HL-60 (cell line): ENCODE measurements at regions not wholly inside any gene's neighbourhood (a gene's known extent, or its start where the extent isn't known, plus 50 kb on each side); places are given as distances from the start of the nearest gene placed in this dataset.

Experiments used
- DNase-seq, 2 experiments: peaks; one replicate each; pipeline ENCODE4 v3.0.0-alpha.2; 2010 to 2020; ENCODE audit warnings: low read depth in 1 of 2, low spot score in 1 of 2
- H3K27ac ChIP-seq: fragments of 250-450 bp; sonication (Bioruptor Pico); replicated peaks from 2 replicates; pipeline ENCODE4 v1.5.1; 2020; ENCODE audit warnings: mild to moderate bottlenecking, moderate library complexity
- H3K27me3 ChIP-seq: fragments of 250-450 bp; sonication (Bioruptor Pico); 2 replicates; pipeline ENCODE4 v1.5.1; 2021; ENCODE audit warnings: mild to moderate bottlenecking, moderate library complexity; ENCODE audit not compliant: insufficient read depth, poor library complexity, severe bottlenecking
- H3K4me3 ChIP-seq: replicated peaks from 2 replicates; pipeline ENCODE4 v1.5.1; 2011; ENCODE audit warnings: mild to moderate bottlenecking, control low read depth, low read length; ENCODE audit not compliant: insufficient read depth
- GABPA ChIP-seq: IDR thresholded peaks from 2 replicates; pipeline ENCODE4 v1.6.1; 2012; ENCODE audit warnings: low read depth
- POLR2AphosphoS5 ChIP-seq: IDR thresholded peaks from 2 replicates; pipeline ENCODE4 v1.6.1; 2012; ENCODE audit warnings: low read depth
- REST ChIP-seq: IDR thresholded peaks from 2 replicates; pipeline ENCODE4 v1.6.1; 2012; ENCODE audit warnings: low read depth; ENCODE audit not compliant: insufficient replicate concordance
- SPI1 ChIP-seq: IDR thresholded peaks from 2 replicates; pipeline ENCODE4 v1.6.1; 2012; ENCODE audit warnings: low read depth, mild to moderate bottlenecking, borderline replicate concordance
- TF ChIP-seq, protein P1 (sequence below): IDR thresholded peaks from one replicate; pipeline ENCODE4 v1.5.1; 2011; ENCODE audit warnings: low read length, control low read depth, inconsistent platforms; ENCODE audit not compliant: insufficient read depth

DNA sequence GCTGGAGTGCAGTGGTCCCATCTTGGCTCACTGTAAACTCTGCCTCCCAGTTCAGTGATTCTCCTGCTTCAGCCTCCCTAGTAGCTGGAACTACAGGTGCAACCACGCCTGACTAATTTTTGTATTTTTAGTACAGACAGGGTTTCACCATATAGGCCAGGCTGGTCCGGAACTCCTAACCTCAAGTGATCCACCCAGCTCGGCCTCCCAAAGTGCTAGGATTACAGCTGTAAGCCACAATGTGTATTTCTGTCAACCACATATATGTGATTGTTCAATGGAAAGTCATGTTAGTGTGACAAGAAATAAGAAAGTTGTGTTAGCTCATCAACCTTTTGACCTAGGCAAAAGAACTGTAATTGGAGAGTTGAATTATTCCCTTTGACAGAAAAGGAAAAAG, 677.1 kb upstream of the CHD1 start:
- Histone ChIP-seq H3K4me3 (no peak overlapping the region), H3K27ac (no peak overlapping the region), H3K27me3 (no peaks in the 10 kb centered on the region)
- peak in 1 of 2 experiments; percentile 0 for DNase-seq
- TF ChIP-seq, protein P1, sequence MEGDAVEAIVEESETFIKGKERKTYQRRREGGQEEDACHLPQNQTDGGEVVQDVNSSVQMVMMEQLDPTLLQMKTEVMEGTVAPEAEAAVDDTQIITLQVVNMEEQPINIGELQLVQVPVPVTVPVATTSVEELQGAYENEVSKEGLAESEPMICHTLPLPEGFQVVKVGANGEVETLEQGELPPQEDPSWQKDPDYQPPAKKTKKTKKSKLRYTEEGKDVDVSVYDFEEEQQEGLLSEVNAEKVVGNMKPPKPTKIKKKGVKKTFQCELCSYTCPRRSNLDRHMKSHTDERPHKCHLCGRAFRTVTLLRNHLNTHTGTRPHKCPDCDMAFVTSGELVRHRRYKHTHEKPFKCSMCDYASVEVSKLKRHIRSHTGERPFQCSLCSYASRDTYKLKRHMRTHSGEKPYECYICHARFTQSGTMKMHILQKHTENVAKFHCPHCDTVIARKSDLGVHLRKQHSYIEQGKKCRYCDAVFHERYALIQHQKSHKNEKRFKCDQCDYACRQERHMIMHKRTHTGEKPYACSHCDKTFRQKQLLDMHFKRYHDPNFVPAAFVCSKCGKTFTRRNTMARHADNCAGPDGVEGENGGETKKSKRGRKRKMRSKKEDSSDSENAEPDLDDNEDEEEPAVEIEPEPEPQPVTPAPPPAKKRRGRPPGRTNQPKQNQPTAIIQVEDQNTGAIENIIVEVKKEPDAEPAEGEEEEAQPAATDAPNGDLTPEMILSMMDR: no peak
- TF ChIP-seq REST (no peak), SPI1 (no peak), POLR2AphosphoS5 (no peak), GABPA (no peak)

DNA sequence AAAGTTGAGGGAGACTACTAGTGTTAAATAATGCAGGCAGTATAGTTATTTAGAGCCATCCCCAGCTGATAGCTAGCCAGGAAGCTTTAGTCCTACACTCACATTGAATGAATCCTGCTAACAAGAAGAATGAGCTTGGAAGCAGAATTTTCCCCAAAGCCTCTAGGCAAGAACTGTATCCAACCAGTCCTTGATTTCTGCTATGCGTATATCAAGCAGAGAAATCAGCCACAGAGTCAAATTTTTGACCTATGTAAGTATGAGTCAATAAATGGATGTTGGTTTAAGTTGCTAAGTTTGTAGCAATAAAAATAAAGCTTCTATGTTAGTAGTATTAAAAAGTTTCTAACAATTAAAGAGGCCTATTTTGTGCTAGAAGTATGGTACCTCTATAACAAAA, 672.1 kb upstream of the CHD1 start:
- H3K27ac ChIP-seq: no peak overlapping the region
- no peak for TF ChIP-seq POLR2AphosphoS5

GRCh38 chr5:99590806-99591205, 662.0 kb upstream of the CHD1 start:
- H3K27ac ChIP-seq: no peak overlapping the region
- H3K4me3 ChIP-seq: no peak overlapping the region
- TF ChIP-seq POLR2AphosphoS5 (no peak), GABPA (no peak), REST (no peak), SPI1 (no peak)
- TF ChIP-seq, protein P1: no peak
- H3K27me3 ChIP-seq: no peaks in the 10 kb centered on the region
- DNase-seq: no peak

More for the DNA sequence above, 672.1 kb upstream of the CHD1 start:
- Histone ChIP-seq H3K4me3 (no peak overlapping the region), H3K27me3 (no peaks in the 10 kb centered on the region)
- no peak for DNase-seq

GRCh38 chr5:99589424-99589823, 660.6 kb upstream of the CHD1 start:
- no peak overlapping the region for H3K4me3 ChIP-seq
- TF ChIP-seq REST (no peak), POLR2AphosphoS5 (no peak), SPI1 (no peak), GABPA (no peak)
- TF ChIP-seq, protein P1: no peak

More at GRCh38 chr5:99589424-99589823, 660.6 kb upstream of the CHD1 start:
- DNase-seq: no peak
- H3K27ac ChIP-seq: no peak overlapping the region
- no peaks in the 10 kb centered on the region for H3K27me3 ChIP-seq
